ENCODE measurements at regions not wholly inside any gene's neighbourhood (a gene's known extent, or its start where the extent isn't known, plus 50 kb on each side); places are given as distances from the start of the nearest gene placed in this dataset.

- TF ChIP-seq CTCF (IDR thresholded peaks at IDR 0.05; ENCODE audit: low read depth, low read length, missing input control) = no peak
- no peak for TF ChIP-seq REST (IDR thresholded peaks at IDR 0.05)
- TF ChIP-seq MAX (IDR thresholded peaks at IDR 0.05) = no peak
- no peak for TF ChIP-seq TAF1 (conservative IDR thresholded peaks at IDR 0.05)
- peak; percentile 41 for TF ChIP-seq YY1 (IDR thresholded peaks at IDR 0.05)
- no peak for TF ChIP-seq RAD21 (IDR thresholded peaks at IDR 0.05)
- no peak for TF ChIP-seq ATF3 (IDR thresholded peaks at IDR 0.05)
- no peak for TF ChIP-seq JUND (IDR thresholded peaks at IDR 0.05)
- no peak for TF ChIP-seq SP1 (IDR thresholded peaks at IDR 0.05)
- TF ChIP-seq ZBTB33 (IDR thresholded peaks at IDR 0.05) = no peak
- TF ChIP-seq HNF4G (IDR thresholded peaks at IDR 0.05) = no peak
- TF ChIP-seq HNF4A (conservative IDR thresholded peaks at IDR 0.05) = peak in 1 of 2 donors; percentile 29
These were observed 126.4 kb downstream of the RPLP1 start for GRCh38 chr15:69578787-69579583.

Data from liver (tissue), 3 donors.